ENCODE measurements at regions not wholly inside any gene's neighbourhood (a gene's known extent, or its start where the extent isn't known, plus 50 kb on each side); places are given as distances from the start of the nearest gene placed in this dataset.

- H3K4me1 ChIP-seq (replicated peaks in 1 of 2; ENCODE audit: control insufficient read depth in 2 of 2, insufficient read depth in 2 of 2, low read length in 2 of 2): no peaks in the 10 kb centered on the region
- ChIA-PET CTCF (ENCODE audit: low intra/inter-chr PET ratio) (no interaction called here), POLR2A (no interaction called here)
- H3K79me2 ChIP-seq (ENCODE audit: control insufficient read depth, insufficient read depth, low read length): no peaks in the 10 kb centered on the region
- H3K9me1 ChIP-seq (ENCODE audit: control insufficient read depth, insufficient read depth, low read length): no peaks in the 10 kb centered on the region
- H3K4me2 ChIP-seq (ENCODE audit: insufficient read depth, low read length): no peak overlapping the region
- DNase-seq (ENCODE audit: extremely low read depth in 1 of 4, low spot score in 3 of 4): no peak
- H4K20me1 ChIP-seq (replicated peaks; ENCODE audit: control insufficient read depth, insufficient read depth, low read length): no peaks in the 10 kb centered on the region
- ATAC-seq: no peak
- H3K9me3 ChIP-seq (replicated peaks; ENCODE audit: control insufficient read depth, insufficient read depth, low read depth, low read length): no peaks in the 10 kb centered on the region
- no TSS peak for BruUV-seq (replicated peaks)
- no peaks in the 10 kb centered on the region for H3K36me3 ChIP-seq (ENCODE audit: control insufficient read depth, insufficient read depth, low read length)
- no peak overlapping the region for H2AFZ ChIP-seq (ENCODE audit: low read depth, low read length)
- no peaks in the 10 kb centered on the region for H3K27me3 ChIP-seq (ENCODE audit: control insufficient read depth in 2 of 2, insufficient read depth in 2 of 2, low read length in 2 of 2)
- FAIRE-seq: no peak
- H3K9ac ChIP-seq (ENCODE audit: insufficient read depth in 1 of 2, low read depth in 2 of 2, low read length in 2 of 2): no peak overlapping the region
- TF ChIP-seq MEF2A (IDR thresholded peaks at IDR 0.05; ENCODE audit: control insufficient read depth, low read depth, low read length) (no peak), ZBTB1 (CRISPR knock-in tag; IDR thresholded peaks at IDR 0.05; ENCODE audit: borderline replicate concordance, low read depth) (no peak), CCNT2 (IDR thresholded peaks at IDR 0.05; ENCODE audit: borderline replicate concordance, extremely low read depth, insufficient read length, low read depth, low read length) (no peak), ZNF253 (CRISPR knock-in tag; conservative IDR thresholded peaks at IDR 0.05) (no peak), ZNF280A (IDR thresholded peaks at IDR 0.05; ENCODE audit: low read depth, partially characterized antibody) (no peak), ZNF124 (CRISPR knock-in tag; IDR thresholded peaks at IDR 0.05) (no peak), ARID3A (IDR thresholded peaks at IDR 0.05; ENCODE audit: borderline replicate concordance, low read depth, low read length) (no peak), ETV6 (IDR thresholded peaks at IDR 0.05; ENCODE audit: borderline replicate concordance in 1 of 2, low read depth in 2 of 2, low read length in 1 of 2) (no peak), ETV6 (CRISPR knock-in tag; IDR thresholded peaks at IDR 0.05; ENCODE audit: borderline replicate concordance) (no peak), KAT2B (IDR thresholded peaks at IDR 0.05; ENCODE audit: low read depth, low read length) (no peak), SMARCC2 (IDR thresholded peaks at IDR 0.05; ENCODE audit: low read depth) (no peak), NCOA6 (IDR thresholded peaks at IDR 0.05) (no peak), POLR2H (tag; IDR thresholded peaks at IDR 0.05; ENCODE audit: low read depth) (no peak), ZNF655 (CRISPR knock-in tag; IDR thresholded peaks at IDR 0.05) (no peak)
- intact Hi-C loops (cut with micrococcal nuclease): no loop called here
- no peak overlapping the region for H3K4me3 ChIP-seq
- in situ Hi-C loops (cut with MboI): no loop called here
- no peak overlapping the region for H3K27ac ChIP-seq (ENCODE audit: extremely low read depth, low read depth, low read length)
These were observed 577.9 kb downstream of the HS3ST4 start for GRCh38 chr16:26269673-26270072.
